ENCODE measurements at regions not wholly inside any gene's neighbourhood (a gene's known extent, or its start where the extent isn't known, plus 50 kb on each side); places are given as distances from the start of the nearest gene placed in this dataset.

DNA sequence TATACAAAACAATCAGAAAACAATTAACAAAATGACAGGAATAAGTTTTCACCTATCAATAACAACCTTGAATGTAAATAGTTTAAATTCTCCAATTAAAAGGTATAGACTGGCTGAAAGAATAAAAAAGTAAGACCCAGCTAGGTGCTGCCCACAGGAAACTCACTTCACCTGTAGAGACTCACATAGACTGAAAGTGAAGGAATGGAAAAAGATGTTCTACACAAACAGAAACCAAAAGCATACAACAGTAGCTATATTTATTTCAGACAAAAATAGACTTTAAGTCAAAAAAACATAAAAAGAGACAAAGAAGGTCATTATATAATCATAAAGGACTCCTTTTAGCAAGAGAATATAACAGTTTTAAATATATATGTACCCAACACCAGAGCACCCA lies 152.4 kb upstream of the PWP1 start:
- dilution Hi-C loops (cut with MboI; ENCODE audit: extremely low pct_ligation_motif_present, low sequenced_read_pairs) = no loop called here
- Histone ChIP-seq H3K9me1 (replicated peaks; ENCODE audit: control insufficient read depth, extremely low read depth, insufficient read depth, low read length) (no peaks in the 10 kb centered on the region), H3K36me3 (ENCODE audit: control insufficient read depth in 2 of 2, extremely low read depth in 1 of 2, insufficient read depth in 2 of 2, low read length in 2 of 2) (no peaks in the 10 kb centered on the region), H3K4me3 (replicated peaks in 1 of 3; ENCODE audit: insufficient read depth in 1 of 3, low read depth in 1 of 3, low read length in 3 of 3) (no peak overlapping the region), H3K27me3 (ENCODE audit: control insufficient read depth in 2 of 2, insufficient read depth in 2 of 2, low read length in 2 of 2) (no peaks in the 10 kb centered on the region), H4K20me1 (replicated peaks; ENCODE audit: control insufficient read depth, extremely low read depth, insufficient read depth, low read length) (no peaks in the 10 kb centered on the region), H3K27ac (ENCODE audit: insufficient read depth, low read depth, low read length) (no peak overlapping the region), H3K9me3 (replicated peaks; ENCODE audit: control insufficient read depth, insufficient read depth, low read length) (no peaks in the 10 kb centered on the region), H3K79me2 (ENCODE audit: control insufficient read depth, insufficient read depth, low read length) (no peaks in the 10 kb centered on the region), H3K4me2 (ENCODE audit: insufficient read depth, low read length) (no peak overlapping the region), H3K9ac (replicated peaks; ENCODE audit: extremely low read depth, insufficient read depth, low read length) (no peak overlapping the region), H2AFZ (ENCODE audit: low read depth, low read length) (no peak overlapping the region), H3K4me1 (ENCODE audit: control insufficient read depth, extremely low read depth, insufficient read depth, low read length) (no peaks in the 10 kb centered on the region)
- ChIA-PET POLR2A (interaction anchor here (0.7 kb wide), 1 partner anchor 35 kb away, joined by 3 read pairs; no protein-coding TSS in a partner anchor), CTCF (interaction anchor here (0.9 kb wide), 1 partner anchor 9 kb away, joined by 3 read pairs; no protein-coding TSS in a partner anchor)
- TF ChIP-seq, protein P1, sequence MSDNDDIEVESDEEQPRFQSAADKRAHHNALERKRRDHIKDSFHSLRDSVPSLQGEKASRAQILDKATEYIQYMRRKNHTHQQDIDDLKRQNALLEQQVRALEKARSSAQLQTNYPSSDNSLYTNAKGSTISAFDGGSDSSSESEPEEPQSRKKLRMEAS (IDR thresholded peaks at IDR 0.05; ENCODE audit: insufficient read depth, insufficient read length) = no peak
- TF ChIP-seq EZH2 (IDR thresholded peaks at IDR 0.05; ENCODE audit: borderline replicate concordance, low read depth, low read length, severe bottlenecking) (no peak), GATA2 (IDR thresholded peaks at IDR 0.05; ENCODE audit: insufficient read depth, insufficient read length, low read depth, low read length) (no peak), JUN (IDR thresholded peaks at IDR 0.05; ENCODE audit: borderline replicate concordance, insufficient read depth, insufficient read length, low read depth) (no peak), POLR2A (IDR thresholded peaks at IDR 0.05; ENCODE audit: low read depth, low read length) (no peak), MYC (IDR thresholded peaks at IDR 0.05; ENCODE audit: low read depth, low read length) (no peak), FOS (IDR thresholded peaks at IDR 0.05; ENCODE audit: borderline replicate concordance, insufficient read depth, low read length) (no peak), POLR2AphosphoS5 (IDR thresholded peaks at IDR 0.05; ENCODE audit: insufficient read depth, low read depth, low read length) (no peak)
- TF ChIP-seq, protein P2, sequence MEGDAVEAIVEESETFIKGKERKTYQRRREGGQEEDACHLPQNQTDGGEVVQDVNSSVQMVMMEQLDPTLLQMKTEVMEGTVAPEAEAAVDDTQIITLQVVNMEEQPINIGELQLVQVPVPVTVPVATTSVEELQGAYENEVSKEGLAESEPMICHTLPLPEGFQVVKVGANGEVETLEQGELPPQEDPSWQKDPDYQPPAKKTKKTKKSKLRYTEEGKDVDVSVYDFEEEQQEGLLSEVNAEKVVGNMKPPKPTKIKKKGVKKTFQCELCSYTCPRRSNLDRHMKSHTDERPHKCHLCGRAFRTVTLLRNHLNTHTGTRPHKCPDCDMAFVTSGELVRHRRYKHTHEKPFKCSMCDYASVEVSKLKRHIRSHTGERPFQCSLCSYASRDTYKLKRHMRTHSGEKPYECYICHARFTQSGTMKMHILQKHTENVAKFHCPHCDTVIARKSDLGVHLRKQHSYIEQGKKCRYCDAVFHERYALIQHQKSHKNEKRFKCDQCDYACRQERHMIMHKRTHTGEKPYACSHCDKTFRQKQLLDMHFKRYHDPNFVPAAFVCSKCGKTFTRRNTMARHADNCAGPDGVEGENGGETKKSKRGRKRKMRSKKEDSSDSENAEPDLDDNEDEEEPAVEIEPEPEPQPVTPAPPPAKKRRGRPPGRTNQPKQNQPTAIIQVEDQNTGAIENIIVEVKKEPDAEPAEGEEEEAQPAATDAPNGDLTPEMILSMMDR (IDR thresholded peaks at IDR 0.05; ENCODE audit: extremely low read depth in 1 of 2, insufficient read depth in 1 of 2, low read depth in 1 of 2, low read length in 2 of 2) = no peak
- intact Hi-C loops (cut with micrococcal nuclease) = no loop called here
- no TSS peak for BruUV-seq (replicated peaks)
- DNase-seq (ENCODE audit: low read depth, low spot score) = no peak
- no peak for FAIRE-seq
